NCI-H2171 (cell line): ENCODE measurements at regions not wholly inside any gene's neighbourhood (a gene's known extent, or its start where the extent isn't known, plus 50 kb on each side); places are given as distances from the start of the nearest gene placed in this dataset.
"Not testable (repeated sequence)": the region's sequence is repeated elsewhere in the genome, so short reads cannot be mapped to it uniquely, and the experiment has no call there.

ENCODE experiments used
- DNase-seq: peaks from one replicate; lab custom pipeline; 2025; lab: John Stamatoyannopoulos, UW

DNA sequence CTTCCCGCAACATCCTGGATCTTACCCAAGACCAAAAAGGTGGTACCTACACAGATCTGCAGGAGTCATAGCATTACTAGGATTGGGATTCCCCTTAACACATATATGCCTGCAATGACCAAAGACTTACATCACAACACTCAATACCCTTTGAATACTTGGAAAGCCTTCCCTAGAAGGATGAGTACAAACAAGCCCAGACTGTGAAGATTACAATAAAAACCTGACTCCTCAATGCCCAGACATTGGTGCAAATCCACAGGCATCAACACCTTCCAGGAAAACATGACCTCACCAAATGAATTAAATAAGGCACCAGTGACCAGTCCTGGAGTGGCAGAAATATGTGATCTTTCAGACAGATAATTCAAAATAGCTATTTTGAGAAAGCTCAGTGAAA lies 326.8 kb downstream of the TBL1XR1 start:
- no peak for DNase-seq

DNA sequence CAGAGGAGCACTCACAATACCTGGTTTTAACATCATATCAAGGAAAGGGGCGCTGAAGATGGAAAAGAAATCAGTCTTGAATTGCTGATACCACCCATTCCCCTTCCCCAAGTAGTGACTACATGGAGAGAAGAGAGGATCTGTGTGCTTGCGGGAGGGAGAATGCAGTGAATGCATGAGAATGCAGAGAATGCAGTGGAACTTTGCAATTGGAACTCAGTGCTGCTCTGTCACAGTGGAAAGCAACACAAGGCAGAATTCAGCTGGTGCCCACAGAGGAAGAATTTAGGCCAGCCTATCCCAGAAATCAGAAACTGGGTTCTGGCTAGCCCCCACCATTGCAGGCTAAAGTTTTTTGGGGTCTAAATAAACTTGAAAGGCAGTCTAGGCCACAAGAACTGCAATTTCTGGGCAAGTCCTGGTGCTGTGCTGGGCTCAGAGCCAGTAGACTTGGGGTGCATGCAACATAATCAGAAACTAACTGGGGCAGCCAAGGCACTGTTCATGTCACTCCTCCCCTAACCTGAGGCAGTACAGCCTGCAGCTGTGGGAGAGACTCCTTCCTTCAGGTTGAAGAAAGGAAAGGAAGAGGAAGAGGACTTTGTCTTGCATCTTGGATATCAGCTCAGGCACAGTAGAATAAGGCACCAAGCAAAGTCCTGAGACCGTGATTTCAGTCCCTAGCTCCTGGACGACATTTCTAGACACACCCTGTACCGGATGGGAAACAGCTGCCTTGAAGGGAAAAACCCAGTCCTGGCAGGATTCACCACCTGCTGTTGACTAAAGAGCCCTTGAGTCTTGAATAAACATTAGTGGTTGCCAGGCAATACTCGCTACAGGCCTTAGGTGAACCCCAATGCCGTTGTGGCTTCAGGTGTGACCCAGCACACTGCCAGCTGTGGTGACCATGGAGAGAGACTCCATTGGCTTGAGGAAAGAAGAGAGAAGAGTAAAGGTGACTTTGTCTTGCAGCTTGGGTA lies 329.3 kb downstream of the TBL1XR1 start:
- DNase-seq: peak; percentile 76

DNA sequence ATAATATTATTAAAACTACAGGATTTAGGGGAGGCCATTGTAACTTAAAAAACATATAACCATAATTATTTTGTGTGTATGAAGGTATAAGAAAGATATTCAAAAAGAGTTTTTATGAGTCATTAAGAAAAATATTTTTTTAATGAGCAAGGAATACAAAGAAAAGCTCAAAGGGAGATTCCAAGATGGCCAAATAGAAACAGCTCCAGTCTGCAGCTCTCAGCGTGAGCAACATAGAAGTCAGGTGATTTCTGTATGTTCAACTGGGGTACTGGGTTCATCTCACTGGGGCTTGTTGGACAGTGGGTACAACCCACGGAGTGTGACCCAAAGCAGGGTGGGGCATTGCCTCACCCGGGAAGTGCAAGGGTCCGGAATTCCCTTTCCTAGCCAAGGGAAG lies 336.1 kb downstream of the TBL1XR1 start:
- no peak for DNase-seq

DNA sequence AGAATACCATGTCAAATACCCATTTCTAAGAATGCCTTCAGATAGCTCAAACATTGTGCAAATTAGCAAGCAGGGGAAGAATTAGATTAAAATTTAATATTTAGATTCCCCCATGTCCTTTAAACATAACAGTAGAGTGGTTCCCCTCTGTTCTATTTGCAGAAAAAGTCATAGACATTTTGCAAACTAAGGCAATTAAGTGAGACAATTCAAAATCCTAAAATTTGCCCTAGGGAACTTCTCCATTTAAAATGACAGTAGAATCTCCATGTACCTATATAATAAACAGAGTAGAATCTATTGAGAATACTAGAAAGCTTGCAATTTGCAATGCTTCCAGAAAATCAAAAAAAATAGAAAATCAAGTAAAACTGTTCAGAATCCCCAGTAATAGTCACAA lies 340.6 kb downstream of the TBL1XR1 start:
- DNase-seq: no peak

DNA sequence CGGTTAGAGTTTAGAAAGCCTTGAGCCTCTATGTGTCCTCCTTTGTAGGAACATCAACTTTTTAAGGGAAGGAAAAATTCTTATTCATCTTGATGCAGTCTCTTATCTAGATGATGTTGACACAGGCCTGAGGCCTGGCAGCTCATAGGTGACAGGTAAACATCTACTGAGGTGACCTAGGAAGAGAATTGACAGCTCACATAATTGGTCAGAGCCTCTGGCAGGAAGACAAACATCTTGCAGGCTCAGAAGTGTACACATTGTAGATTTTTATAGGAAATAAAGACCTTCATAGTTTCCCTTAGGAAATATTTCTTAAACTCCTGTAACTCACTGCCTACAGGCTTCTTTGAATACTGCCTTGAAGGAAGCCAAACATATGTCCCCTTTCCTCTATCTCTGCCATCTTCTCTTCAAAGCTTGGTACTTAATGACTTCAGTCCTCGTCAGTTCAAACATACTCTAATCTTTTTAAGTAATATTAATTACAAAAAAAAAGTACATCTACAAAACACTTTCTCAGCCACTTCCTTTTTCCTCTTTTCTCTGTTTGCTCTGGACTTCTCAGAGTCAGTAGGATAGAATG lies 341.3 kb downstream of the TBL1XR1 start:
- no peak for DNase-seq

- no peak for DNase-seq
These were observed 342.1 kb downstream of the TBL1XR1 start for GRCh38 chr3:176855213-176855612.

DNA sequence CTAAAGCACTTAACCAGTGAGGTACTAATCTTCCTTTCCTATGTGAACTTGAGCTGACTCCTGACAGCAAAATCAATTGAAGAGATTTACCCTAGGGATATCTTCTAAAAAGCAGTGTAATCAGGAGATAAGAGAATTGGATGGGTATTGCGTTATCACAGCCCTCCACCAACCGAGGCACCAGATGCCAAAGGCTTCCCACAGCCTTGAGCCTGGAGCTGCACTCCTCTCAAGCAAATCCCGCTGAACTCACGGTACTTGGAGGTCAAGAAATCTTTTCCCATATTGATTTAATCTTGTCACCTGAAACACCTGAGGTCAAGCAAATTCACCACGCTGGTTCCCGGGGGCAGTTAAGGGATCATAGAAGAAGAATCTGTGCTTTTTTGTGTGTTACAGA lies 346.8 kb downstream of the TBL1XR1 start:
- no peak for DNase-seq

- no peak for DNase-seq
These were observed 348.7 kb downstream of the TBL1XR1 start for GRCh38 chr3:176848431-176849214.

DNA sequence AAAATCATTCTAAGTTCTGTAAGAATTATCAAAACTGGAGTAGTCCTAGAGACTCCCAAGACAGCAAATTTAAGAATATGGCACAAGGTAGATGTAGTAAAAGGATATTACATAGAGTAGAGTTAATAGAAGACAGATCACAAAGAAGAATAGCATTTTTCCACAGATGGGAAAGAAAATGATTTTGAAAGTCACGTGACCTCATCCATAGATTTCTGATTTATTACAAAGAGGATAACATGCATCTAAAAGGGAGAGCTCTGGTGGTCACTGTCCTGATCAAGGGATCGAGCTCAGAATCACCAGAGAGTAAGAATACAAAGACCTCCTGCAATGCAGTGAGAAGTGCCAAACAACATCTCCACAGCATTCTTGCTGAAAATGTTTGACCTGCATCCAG lies 354.4 kb downstream of the TBL1XR1 start:
- DNase-seq: no peak

DNA sequence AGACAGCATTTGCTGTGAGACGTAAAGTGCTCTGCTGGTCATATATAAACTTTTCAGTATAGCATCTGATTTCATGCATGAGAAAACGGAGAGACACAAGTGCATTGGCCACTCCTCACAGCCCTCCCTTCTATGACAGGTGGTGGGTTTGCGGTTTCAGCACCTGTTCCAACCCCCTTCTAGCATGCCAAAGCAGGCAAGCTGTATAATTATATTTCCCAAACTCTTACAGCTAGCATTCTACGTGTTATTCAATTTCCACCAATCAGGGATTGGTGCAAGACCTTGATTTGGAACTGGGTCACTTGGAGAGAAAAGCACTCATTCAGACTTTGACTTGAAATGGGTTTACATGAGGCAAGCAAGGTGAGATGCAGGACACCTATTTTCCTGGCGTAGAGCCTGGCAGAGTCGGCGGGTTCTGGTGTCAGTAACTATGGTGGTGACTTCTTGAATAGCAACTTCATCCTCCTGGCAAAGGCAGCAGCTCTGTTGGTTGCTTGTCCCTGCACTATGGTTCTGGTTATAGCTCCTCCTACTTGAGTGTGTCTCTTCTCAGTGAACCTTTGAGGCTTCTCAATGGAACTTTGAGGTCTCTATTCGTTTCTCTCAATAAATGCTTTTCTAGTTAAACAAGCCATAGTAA lies 356.5 kb downstream of the TBL1XR1 start:
- DNase-seq: no peak

- no peak for DNase-seq
These were observed 357.4 kb downstream of the TBL1XR1 start for GRCh38 chr3:176839901-176840300.

DNA sequence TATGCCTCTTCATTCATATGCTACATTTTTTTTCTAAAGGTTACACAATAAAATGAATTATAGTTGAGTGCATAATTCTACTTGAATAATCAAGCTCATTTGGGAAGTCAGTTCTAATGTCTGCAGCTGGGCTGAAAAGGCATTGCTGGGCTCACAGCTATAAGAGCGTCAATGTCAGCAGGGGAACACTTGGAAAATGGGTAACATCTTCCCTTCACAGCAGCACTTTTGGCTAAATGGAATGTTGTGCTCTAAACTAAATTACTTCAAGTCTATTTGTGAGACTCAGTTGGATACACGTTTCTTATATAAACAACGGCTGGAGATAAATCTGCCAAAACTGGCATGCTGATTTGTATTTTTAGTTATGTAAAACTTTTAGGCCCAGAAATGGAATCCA lies 357.8 kb downstream of the TBL1XR1 start:
- DNase-seq: no peak

GRCh38 chr3:176827244-176827643 lies 370.0 kb downstream of the TBL1XR1 start:
- DNase-seq: not testable (repeated sequence)

DNA sequence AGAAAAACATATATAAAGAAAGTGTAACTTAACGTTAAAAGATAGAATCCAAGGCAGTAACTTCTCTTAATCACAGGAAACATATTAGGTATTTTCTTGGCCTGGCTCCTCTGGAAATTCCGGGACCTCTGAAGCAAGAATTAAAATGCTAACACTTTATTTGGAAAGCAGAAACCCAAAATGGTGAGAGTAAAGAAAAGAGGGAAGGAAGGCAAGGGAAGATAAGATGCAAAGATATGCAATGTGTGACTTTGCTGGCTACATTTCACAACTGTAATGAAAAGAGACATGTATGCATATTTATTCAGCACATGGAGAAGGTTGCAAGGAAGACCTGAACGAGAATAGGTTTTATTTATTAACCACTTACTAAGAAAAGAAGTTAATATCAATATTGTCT lies 372.5 kb downstream of the TBL1XR1 start:
- DNase-seq: no peak

GRCh38 chr3:176820764-176821163 lies 376.5 kb downstream of the TBL1XR1 start:
- DNase-seq: no peak

- no peak for DNase-seq
These were observed 380.3 kb downstream of the TBL1XR1 start for GRCh38 chr3:176816937-176817336.

DNA sequence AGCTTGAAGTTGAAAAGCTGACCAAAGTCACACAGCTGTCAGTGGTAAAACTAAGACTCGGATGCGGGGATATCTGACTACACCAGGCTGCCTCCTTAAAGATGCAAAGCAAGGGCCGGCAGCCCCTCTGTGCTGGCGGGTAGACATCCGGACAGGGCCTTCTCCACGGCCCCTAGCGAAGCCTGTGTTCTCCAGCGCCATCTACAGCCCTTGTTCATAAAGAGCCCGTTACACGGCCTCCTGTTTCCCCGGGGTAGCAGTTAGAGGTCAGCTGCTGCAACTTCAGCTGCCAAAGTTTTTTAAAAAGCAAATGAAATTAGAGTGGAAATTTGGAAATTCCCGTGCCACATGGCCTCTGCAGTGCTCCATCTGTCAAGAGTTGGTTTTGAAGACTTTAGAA lies 383.0 kb downstream of the TBL1XR1 start:
- DNase-seq: peak; percentile 31

DNA sequence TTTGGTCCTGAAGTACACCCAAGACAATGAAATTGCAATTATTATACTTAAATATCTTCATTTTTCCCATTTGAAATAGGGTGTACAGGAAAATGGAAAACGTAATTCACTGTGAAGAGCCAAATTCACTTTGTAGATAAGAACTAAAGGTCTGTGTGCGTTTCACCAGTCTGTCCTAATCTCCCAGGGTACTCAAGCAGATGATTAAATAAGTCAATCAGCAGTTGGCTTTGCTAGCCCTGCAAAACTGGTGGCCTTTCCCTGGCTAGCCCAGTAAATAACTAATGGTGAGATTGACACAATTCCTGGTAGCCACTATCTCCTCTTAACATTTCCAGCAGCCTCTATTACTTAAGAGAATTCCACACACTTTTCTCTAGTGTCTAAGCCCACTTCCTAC lies 389.3 kb downstream of the TBL1XR1 start:
- DNase-seq: no peak

DNA sequence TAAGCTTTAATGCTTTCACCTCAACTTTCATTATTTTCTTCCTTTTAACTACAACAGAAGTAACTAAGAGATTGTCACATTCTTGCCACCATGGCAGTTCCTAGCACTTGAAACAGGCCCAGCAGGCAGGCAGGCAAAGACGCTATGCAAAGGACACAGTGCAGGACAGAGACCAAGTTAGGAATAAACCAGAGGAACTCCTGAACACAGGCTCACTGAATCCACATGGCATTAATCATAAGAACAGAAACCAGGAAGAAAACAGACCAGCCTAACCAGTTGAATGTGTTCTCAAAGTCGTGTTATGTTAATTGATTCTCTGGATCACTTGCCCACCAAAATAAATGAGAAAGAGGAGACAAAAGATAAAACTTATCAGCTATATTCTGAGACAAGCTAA lies 397.6 kb downstream of the TBL1XR1 start:
- DNase-seq: no peak

- no peak for DNase-seq
These were observed 398.6 kb downstream of the TBL1XR1 start for GRCh38 chr3:176798680-176799079.

DNA sequence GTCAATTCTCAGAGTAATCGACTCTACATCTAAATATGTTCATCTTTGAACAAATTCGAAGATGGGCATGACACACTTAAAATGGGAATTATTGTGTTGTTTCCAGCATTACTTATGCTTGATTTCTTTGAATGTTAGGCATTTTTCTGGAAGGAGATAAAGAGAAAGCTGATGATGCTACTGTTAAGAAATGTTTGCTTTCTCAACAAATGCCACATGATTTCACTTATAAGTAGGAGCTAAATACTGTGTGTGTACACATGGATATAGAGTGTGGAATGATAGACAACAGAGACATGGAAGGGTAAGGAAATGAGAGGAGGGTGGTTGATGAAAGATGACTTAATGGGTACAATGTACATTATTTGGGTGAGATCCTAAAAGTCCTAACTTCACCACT lies 400.9 kb downstream of the TBL1XR1 start:
- no peak for DNase-seq

- DNase-seq: no peak
These were observed 401.4 kb downstream of the TBL1XR1 start for GRCh38 chr3:176795891-176796290.
